ENCODE measurements at regions not wholly inside any gene's neighbourhood (a gene's known extent, or its start where the extent isn't known, plus 50 kb on each side); places are given as distances from the start of the nearest gene placed in this dataset.
"Not testable (repeated sequence)": the region's sequence is repeated elsewhere in the genome, so short reads cannot be mapped to it uniquely, and the experiment has no call there.

DNA sequence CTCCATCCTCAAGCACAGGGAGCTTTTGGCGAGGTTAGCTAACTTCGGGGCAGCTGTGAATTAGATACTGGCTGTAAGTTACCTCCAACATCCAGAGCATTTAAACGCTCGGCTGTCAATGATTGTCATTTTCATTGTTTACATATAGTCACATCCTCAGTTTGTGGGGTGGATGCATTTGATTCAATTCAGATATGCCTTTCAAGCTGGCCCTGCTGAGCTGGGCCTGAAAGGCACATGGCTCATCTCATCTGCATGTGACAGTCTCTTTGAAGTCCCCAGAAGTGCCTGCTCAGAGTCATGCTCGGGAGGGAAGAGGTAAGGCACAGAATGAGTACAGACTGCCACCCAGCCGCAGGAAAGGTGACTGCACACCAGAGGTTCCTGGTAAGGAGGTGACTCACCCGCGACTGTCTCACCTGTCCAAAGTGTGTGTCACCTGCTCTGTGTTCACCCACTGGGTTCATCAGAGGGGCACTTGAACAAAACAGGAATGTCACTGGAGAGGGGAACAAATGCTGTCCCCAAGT lies 281.2 kb upstream of the PLGLB2 start:
- DNase-seq: peak; percentile 30 to 75 (median 57)

DNA sequence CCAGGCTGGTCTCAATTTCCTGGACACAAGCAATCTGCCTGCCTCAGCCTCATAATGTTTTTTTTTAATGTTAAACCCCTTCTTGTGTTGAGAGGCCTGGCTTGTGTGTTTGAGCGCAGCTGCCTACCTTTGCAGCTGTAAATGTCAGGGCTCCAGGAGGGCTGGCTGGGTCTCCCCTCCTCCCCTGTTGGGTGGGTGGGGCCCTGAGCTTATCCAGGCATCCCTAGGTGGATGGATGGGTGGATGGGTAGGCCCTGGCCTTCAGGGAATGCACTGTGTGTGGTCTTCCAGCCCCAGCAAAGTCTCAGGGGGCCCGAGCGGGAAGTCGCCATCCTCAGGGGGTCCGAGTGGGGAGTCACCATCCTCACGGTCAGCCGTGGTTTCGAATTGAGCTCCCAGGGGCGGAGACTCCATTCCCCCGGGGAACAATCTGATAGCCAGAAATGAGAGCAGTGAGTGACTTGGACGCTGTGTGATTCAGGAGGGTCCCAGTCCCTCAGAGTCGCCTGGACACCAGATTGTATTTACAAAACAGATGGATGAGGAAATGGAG lies 279.4 kb upstream of the PLGLB2 start:
- not testable (repeated sequence) for DNase-seq

DNA sequence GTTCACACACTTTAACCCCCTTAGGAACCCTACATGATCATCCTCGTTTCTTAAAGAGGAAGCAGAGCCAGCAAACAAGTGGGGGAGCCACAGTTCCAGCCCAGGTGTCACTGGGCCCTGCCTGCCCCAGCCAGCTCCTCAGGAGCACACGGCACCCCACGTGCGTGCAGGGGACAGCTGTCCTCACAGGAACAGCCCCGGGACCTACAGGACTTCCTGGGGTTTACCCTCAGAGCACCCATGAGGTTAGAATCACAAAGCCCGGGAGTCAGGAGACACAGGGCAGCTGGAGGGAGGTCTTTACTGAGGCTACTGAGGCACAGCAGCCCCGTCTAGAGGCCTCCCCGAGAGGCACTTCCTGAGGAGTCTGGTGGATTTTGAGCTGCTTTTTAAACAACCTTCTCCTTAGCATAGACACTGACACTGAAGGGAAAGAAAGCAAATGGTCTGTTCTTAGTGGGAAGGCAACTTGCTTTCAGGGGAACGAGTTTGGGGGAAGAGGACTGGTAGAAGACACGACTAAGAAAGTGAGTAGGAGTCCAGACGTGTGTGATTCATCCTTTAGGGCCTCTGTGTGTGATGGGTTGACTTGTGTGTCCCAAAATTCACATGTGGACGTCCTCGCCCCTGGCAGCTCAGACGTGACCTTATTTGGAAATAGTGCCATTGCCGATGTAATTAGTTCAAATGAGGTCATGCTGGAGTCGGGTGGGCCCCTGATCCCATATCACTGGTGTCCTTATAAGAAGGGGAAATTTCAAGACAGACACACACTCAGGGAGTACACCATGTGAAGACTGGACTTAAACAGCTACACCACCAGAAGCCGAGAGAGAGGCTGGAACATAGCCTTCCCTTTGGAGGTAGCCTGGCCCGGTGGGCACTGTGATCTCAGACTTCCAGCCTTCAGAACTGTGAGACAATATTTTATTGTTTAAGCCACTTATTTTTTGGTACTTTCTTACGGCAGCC lies 278.4 kb upstream of the PLGLB2 start:
- peak in 2 of 5 experiments; percentile 19 to 48 for DNase-seq

DNA sequence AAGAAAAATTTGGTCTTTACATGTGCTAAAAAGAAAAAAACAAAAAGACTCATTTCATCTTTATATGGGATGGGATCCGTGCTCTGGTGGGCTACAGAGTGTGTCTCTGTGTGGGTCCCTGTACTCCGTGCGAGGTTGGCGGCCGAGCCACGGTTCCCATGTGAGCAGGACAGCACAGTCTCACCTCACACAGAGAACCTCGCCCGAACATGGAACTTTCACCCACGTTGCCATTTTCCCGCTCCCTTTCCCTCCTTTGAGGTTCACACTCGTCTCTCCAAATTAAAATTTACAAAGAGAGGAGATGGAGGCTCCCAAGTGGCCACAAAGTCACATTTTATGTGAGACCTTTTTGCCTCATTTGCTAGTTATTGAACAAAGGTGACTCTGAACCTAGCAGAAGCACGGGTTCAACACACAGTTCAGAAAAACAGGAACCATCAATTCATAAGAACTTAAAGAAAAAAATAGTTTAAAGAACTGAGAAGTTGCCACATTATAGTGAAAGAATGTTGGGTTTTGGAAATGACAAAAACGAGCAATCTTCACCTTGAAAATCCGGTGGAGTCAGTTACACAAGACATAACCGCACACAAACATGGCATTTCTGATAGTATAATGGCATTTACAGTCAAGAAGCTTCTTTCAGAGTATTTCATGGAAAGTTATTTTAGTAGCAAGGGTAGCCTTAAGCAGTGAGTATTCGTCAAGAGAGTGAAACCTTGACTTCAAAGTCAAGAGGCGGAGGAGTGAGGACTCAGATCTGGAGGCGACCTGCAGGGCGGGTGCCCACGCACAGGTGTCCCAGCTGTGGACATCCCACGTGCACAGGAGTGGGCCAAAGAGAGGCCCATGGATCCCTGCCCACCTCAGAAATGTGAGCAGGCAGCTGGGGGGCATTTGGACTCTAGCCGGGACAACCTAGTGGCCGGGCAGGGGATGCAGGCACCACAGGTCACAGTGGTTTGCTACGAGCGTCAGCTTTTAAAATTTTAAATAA lies 277.2 kb upstream of the PLGLB2 start:
- peak in 2 of 5 experiments; percentile 50 to 72 for DNase-seq

DNA sequence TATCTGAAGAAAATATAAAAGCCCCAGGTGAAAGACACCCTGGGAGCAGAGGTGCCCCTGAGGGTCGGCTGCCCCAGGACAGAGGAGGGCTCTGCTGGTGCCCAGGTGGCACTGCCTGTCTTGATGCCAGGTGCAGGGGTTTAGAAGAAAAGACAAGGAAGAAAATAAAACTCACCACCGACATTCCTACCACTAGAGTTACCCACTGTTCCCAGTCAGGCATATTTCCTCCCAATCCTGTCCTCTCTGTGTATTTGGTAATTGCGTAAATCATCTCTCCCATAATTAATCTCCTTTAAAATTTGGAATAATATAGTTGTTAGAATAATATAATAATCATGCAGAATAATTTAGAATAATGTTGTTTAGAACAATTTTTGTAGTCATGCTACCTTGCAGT lies 276.4 kb upstream of the PLGLB2 start:
- DNase-seq: not testable (repeated sequence)

DNA sequence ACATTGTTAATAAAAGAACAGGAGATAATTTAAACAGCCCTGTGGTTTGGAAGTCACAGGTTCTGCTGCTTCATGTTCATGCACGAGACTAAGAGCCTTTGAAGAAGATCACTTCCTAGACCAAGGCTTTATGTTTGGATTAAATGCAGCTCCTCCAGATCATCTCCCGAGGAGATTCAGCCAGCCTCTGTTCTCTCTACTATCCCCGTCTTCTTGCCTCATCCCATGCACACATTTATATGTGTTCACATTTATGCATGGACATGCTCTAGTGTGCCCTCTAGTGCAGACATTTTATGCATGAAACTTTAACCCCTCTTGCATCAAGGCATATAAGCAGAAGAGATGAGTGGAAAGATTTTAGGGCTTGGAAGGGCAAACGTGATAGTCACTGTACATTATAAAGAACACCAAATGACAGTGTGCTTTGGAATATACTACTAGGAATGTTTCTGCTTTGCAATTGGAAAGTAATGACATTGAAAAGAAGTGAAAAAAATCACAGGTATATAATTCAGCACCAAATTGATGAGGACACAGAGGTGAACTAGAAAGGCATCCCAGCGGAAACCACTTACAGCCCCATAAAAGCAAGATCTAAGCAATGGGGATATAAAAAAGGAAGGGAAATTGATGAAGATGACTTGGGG lies 271.5 kb upstream of the PLGLB2 start:
- DNase-seq: not testable (repeated sequence)

DNA sequence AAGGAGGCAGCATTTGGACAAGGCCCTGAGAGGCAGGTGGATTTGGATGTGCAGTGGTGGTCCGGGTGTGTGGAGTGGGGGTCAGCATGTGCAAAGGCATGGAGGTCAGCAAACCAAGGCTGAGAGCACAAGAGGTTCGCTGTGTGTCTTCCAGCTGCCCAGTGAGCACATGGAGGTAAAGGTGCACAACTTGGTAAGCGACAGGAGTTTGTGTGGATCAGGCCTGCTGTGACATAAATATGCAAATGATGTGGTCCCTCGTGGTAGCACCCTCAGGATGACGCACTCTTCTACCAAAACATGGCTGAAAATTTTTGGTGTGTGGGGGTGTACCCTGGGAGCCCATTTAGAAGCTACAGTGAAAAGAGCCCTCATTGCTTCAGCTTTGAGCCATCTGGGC lies 271.0 kb upstream of the PLGLB2 start:
- DNase-seq: peak in 1 of 5 experiments; percentile 22

DNA sequence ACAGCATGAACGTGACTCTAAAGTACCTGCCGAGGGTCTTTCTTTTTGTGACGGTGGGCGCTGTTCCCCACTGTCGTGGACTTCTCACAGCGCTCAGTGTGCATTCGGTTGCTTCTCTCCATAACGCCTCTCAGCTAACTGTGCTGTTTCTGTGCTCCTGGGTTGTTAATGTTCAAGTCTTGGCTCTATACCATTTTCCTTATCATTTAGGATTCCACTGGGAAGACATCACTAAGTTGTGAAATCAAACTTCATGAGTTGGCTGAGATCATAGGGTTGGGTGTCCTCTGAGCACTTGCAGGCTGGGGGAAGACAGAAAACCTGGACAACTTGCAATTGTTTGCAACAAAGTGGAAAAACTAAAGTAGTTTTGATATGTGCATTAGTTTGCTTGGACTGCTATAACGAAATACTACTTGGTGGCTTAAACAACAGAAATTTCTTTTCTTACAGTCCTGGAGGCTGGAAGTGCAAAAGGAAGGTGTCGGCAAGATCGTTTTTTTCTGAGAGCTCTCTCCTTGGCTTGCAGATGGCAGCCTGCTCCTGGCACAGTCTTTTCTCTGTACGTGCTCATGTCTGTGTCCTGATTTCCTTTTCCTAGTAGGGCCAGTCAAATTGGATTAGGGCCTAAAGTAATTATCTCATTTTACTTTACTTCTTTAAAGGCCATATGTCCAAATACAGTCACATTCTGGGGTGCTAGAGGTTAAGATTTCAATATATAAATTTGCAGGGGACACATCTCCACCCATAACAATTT lies 270.0 kb upstream of the PLGLB2 start:
- DNase-seq: not testable (repeated sequence)

DNA sequence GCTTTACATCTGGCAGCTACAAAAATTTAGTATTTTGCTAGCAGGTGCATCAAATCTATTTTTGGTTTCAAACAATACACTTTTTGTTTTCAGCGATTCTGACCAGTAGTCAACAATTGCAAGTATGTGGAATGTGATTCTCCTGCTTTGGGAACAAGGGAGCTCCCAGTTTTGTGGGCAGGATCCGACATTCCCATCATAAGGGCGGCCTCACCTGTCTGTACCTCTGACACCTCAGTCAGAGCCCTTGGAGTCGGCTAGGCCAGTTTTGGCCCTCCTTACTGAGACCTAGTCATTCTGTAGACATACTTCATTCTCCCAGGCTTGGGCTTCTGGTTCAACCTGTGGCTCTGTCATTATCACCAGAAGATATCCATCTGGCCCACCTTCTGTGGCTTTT lies 269.0 kb upstream of the PLGLB2 start:
- DNase-seq: not testable (repeated sequence)

DNA sequence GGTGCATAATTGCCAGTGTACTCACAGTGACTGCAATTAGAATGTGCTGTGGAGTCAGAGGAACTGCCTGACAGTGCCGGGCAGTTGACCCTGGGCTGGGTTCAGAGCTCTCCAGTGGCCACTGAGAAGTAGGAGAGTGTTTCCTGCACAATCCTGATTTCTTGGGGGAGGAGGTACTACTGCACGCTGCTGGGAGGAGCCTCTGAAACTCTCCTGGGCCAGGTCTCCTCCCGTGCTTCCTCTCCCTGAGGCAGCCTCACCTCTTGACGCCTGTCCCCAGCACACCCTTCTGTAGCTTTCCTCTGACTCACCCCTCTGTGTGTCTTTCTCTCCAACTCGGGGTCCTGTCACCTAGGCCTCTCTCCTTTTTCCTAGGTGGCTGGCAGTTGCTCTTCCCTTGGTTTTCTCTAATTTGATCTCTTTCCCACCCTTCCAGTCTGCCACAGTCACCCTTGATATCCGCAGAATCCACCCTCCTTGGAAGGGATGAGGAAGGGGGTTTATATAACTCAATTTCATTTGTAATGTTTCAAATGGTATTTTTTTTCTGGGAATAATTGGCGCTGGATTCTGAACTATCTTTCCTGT lies 264.7 kb upstream of the PLGLB2 start:
- not testable (repeated sequence) for DNase-seq

DNA sequence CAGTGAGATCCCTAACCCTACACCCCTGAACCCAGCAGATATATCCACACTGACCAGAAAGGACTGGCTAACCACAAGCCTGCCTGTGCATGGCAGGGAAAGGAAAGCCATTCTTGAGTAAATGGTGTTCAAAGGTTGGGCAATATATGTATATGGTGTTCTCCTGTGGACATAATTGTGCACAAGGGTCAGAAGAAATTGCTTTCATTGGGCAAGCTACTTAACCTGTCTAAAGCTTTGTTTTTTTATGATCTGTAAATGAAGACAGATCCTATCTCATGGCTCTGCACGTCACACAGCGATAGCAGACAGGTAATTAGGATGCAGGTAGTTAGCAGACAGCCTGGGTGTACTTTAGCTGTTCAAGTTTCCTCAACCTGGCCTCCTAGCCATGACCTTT lies 263.5 kb upstream of the PLGLB2 start:
- DNase-seq: not testable (repeated sequence)

DNA sequence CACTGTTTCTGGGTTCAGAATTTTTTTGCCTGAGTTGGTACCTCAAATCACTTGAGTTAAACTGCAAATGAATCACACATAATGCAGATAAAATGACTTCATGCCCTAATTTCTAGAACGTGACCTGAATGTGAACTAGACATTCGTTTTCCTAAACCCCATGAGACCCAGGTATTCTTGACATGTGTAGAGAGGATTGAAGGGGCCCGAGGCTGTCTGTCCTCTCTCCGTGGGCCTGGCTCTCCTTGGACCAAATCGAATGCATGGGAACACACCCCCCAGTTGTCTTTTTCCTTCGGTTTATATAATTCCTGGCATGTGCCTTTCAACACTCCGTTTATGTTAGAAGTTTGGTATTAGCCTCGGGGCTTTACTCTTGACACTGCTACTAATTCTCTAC lies 262.4 kb upstream of the PLGLB2 start:
- DNase-seq: not testable (repeated sequence)

DNA sequence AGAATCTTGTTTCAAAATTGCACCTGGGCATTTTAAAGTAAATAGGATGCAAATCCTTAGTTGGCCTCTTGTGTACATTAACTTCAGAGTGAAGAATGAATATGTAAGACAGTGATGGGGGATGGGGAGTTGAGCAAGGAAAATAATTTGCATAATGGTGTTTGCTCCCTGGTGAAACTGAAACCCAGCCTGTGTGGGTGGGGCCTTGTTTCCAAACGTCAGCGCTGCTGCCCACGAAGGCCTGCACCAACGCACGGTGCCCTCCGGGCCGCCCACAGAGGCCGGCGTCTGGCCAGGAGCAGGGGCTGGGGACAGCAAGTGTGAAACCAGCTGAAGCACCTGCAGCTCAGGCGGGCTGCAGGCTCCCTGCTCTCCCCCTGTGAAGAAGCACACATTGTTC lies 262.0 kb upstream of the PLGLB2 start:
- peak in 1 of 5 experiments; percentile 29 for DNase-seq

DNA sequence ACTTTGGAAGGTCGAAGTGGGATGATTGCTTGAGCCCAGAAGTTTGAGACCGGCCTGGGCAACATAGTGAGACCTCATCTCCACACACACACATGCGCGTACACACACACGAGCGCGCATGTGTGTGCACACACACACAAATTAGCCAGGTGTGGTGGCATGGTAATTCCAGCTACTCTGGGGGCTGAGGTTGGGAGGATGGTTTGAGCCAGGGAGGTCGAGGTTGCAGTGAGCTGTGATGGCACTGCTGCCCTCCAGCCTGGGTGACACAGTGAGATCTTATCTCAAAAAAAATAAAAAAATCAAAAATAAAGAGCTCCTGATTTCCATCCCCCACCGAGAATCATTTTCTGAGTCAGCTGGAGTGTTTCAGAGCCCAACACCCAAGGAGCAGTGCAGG lies 261.5 kb upstream of the PLGLB2 start:
- DNase-seq: peak in 1 of 5 experiments; percentile 64

DNA sequence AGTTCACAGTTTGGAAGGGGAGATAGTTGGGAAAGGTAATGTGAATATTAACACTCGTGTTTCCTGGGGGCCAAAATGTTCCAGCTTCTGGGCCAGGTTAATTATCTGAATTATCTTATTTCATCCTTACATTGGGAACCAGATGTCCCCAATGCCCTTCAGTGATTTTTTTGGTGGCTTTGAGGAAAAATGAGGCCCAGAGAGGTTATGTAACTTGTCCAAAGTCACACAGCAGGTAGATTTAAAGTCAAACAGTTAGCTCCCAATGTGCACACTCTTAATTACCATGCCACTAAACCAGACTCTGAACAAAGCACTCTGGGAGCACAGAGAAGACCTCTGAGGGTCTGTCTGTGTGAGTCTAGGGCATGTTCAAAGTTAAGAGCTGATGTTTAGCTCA lies 259.9 kb upstream of the PLGLB2 start:
- not testable (repeated sequence) for DNase-seq

DNA sequence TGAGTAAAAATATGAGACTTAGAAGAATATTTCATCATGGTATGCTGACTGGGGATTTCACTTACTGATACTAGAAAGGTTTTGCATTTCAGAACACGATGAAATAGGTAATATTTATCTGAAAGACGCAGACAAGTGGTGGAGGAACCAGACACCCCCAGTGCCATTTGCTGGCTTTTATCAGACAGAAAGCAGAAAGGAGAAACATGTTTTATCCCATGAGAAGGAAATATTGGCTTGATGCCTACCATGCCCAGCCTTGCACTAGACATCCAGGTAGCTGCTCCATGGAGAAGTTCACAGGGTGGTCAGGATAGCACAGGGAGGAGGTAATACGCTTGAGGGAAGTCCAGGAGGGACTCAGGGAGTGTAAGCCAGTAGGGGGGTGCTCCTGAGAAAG lies 258.9 kb upstream of the PLGLB2 start:
- DNase-seq: not testable (repeated sequence)

DNA sequence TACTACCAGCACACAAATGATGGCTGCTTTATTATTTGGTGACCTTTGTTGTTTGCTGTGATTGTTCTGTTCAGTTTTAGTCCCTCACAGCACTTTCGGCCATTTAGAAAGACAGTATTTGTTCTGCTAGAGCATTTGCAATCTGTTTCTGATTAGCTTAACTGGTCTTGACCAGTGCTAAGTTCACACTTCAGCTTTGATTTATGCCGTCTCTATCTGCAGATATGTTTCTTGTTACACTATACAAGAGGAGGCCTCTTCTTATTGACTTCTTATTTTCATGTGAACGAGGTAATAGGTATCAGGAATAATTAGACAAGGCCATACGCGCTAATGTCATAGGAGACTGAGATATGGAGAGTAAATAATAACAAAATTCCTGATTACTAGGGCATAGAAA lies 253.0 kb upstream of the PLGLB2 start:
- DNase-seq: not testable (repeated sequence)

DNA sequence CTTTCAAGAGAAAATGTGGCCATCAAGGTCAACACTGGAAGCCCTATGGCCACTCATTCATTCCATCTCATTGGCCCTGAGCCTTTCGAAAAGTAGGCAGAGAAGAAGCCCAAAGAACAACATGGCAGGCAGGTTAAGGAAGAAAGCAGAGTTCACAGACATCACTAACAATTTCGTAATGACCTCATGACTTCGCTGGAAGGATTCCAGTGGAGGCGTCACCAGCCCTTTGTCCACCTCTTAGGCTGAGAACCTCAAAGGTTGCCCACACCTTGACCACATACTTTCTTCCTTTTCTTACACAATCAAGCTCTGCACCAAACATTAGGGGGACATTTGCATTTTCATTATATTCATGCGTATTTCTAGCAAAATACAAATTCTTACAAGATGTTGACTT lies 252.4 kb upstream of the PLGLB2 start:
- DNase-seq: not testable (repeated sequence)

DNA sequence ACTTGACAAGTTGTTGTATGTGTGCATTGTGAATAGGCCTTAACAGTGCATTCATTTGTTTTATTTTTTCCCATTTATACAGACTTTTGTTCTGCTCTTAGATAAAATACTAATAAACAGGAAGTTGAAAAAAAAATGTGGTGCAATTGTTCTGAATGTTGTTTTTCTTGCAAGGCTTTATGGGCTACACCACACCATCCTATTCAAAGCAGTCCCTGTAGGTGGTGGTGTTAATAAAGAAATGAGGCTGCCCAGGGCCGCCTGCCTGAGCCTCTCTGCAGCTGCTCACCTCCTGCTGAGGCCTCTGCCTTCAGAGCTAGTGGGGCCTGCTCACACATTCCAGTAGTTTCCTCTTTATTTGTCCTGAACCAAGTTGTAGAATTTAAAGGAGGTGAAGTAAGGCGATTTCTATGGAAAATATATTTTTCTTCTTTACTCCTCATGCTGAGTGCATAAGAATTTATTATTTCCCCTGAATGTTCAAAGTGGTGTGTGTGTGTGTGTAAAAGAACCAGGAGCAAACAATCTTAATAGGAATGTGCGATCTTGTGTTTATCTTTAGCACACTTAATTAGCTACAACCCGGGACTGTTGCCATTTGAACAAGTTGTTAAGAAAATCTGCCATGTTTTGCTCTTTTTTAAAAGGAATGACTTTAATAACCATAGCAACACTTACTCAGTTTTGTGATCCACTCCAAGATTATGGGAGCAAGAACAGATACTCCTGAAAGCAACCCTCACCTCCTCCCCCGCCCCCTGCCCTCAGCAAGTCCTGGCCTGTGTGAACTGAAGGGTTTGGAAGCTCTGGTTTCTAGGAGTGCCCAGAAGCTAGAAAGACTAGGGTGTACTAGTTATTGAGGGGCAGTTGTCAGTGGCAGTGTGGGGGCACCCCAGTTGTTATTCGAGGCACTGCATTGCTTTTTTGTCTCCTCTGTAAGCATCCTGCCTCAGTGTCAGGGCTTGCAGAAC lies 251.6 kb upstream of the PLGLB2 start:
- peak in 3 of 5 experiments; percentile 12 to 78 (median 39) for DNase-seq
